ENCODE measurements at regions not wholly inside any gene's neighbourhood (a gene's known extent, or its start where the extent isn't known, plus 50 kb on each side); places are given as distances from the start of the nearest gene placed in this dataset.

GRCh38 chr2:75315436-75315835, 116.1 kb upstream of the TACR1 start:
- Histone ChIP-seq H3K9me3 (replicated peaks; ENCODE audit: control insufficient read depth, low read depth, low read length) (no peaks in the 10 kb centered on the region), H3K4me1 (ENCODE audit: control insufficient read depth, insufficient read depth, low read length) (peaks cover 9% of the 10 kb centered on the region), H3K27me3 (ENCODE audit: control insufficient read depth, insufficient read depth, low read length) (no peaks in the 10 kb centered on the region), H3K4me3 (ENCODE audit: low read length) (no peak overlapping the region), H3K27ac (ENCODE audit: low read length) (no peak overlapping the region), H3K36me3 (ENCODE audit: control insufficient read depth, insufficient read depth, low read length) (no peaks in the 10 kb centered on the region)
- DNase-seq = no peak
- 42% methylated on average over 2 of the region's 3 CpGs for WGBS (ENCODE audit: insufficient coverage)

- peak overlapping the region; percentile 54 for H3K27ac ChIP-seq (ENCODE audit: low read length)
- DNase-seq = peak; percentile 47
- H3K4me1 ChIP-seq (ENCODE audit: control insufficient read depth, insufficient read depth, low read length) = peaks cover 2% of the 10 kb centered on the region
- no peaks in the 10 kb centered on the region for H3K27me3 ChIP-seq (ENCODE audit: control insufficient read depth, insufficient read depth, low read length)
- H3K4me3 ChIP-seq (ENCODE audit: low read length) = no peak overlapping the region
- 86% methylated on average over 1 of the region's 4 CpGs for WGBS (ENCODE audit: insufficient coverage)
- no peaks in the 10 kb centered on the region for H3K36me3 ChIP-seq (ENCODE audit: control insufficient read depth, insufficient read depth, low read length)
- H3K9me3 ChIP-seq (replicated peaks; ENCODE audit: control insufficient read depth, low read depth, low read length) = no peaks in the 10 kb centered on the region
Measured at GRCh38 chr2:75311993-75312392, 112.7 kb upstream of the TACR1 start.

- no peak for DNase-seq
- Histone ChIP-seq H3K4me1 (ENCODE audit: control insufficient read depth, insufficient read depth, low read length) (peaks cover 2% of the 10 kb centered on the region), H3K27me3 (ENCODE audit: control insufficient read depth, insufficient read depth, low read length) (no peaks in the 10 kb centered on the region), H3K4me3 (ENCODE audit: low read length) (no peak overlapping the region), H3K36me3 (ENCODE audit: control insufficient read depth, insufficient read depth, low read length) (no peaks in the 10 kb centered on the region), H3K27ac (ENCODE audit: low read length) (no peak overlapping the region), H3K9me3 (replicated peaks; ENCODE audit: control insufficient read depth, low read depth, low read length) (no peaks in the 10 kb centered on the region)
- WGBS (ENCODE audit: insufficient coverage) = 100% methylated on average over 1 of the region's 3 CpGs
Measured at GRCh38 chr2:75311521-75311920, 112.2 kb upstream of the TACR1 start.

- Histone ChIP-seq H3K9me3 (replicated peaks; ENCODE audit: control insufficient read depth, low read depth, low read length) (no peaks in the 10 kb centered on the region), H3K4me1 (ENCODE audit: control insufficient read depth, insufficient read depth, low read length) (peaks cover 2% of the 10 kb centered on the region), H3K27me3 (ENCODE audit: control insufficient read depth, insufficient read depth, low read length) (no peaks in the 10 kb centered on the region), H3K36me3 (ENCODE audit: control insufficient read depth, insufficient read depth, low read length) (no peaks in the 10 kb centered on the region), H3K4me3 (ENCODE audit: low read length) (no peak overlapping the region), H3K27ac (ENCODE audit: low read length) (no peak overlapping the region)
- DNase-seq = no peak
- 27% methylated on average over 1 of the region's 4 CpGs for WGBS (ENCODE audit: insufficient coverage)
Measured at GRCh38 chr2:75310876-75311275, 111.6 kb upstream of the TACR1 start.

GRCh38 chr2:75309596-75310463, 110.5 kb upstream of the TACR1 start:
- 91% methylated on average over 1 of the region's 2 CpGs for WGBS (ENCODE audit: insufficient coverage)
- H3K27me3 ChIP-seq (ENCODE audit: control insufficient read depth, insufficient read depth, low read length) = no peaks in the 10 kb centered on the region
- no peak for DNase-seq

GRCh38 chr2:75303227-75303626, 103.9 kb upstream of the TACR1 start:
- no peaks in the 10 kb centered on the region for H3K9me3 ChIP-seq (replicated peaks; ENCODE audit: control insufficient read depth, low read depth, low read length)
- H3K27ac ChIP-seq (ENCODE audit: low read length) = no peak overlapping the region
- no peaks in the 10 kb centered on the region for H3K36me3 ChIP-seq (ENCODE audit: control insufficient read depth, insufficient read depth, low read length)
- no peak overlapping the region for H3K4me3 ChIP-seq (ENCODE audit: low read length)
- 100% methylated on average over 1 of the region's 1 CpG for WGBS (ENCODE audit: insufficient coverage)
- no peak for DNase-seq
- no peaks in the 10 kb centered on the region for H3K4me1 ChIP-seq (ENCODE audit: control insufficient read depth, insufficient read depth, low read length)
- no peaks in the 10 kb centered on the region for H3K27me3 ChIP-seq (ENCODE audit: control insufficient read depth, insufficient read depth, low read length)

More at GRCh38 chr2:75309596-75310463, 110.5 kb upstream of the TACR1 start:
- Histone ChIP-seq H3K27ac (ENCODE audit: low read length) (no peak overlapping the region), H3K36me3 (ENCODE audit: control insufficient read depth, insufficient read depth, low read length) (no peaks in the 10 kb centered on the region), H3K4me1 (ENCODE audit: control insufficient read depth, insufficient read depth, low read length) (peaks cover 2% of the 10 kb centered on the region), H3K9me3 (replicated peaks; ENCODE audit: control insufficient read depth, low read depth, low read length) (no peaks in the 10 kb centered on the region), H3K4me3 (ENCODE audit: low read length) (no peak overlapping the region)

GRCh38 chr2:75294362-75294761, 95.0 kb upstream of the TACR1 start:
- no peak overlapping the region for H3K27ac ChIP-seq (ENCODE audit: low read length)
- H3K27me3 ChIP-seq (ENCODE audit: control insufficient read depth, insufficient read depth, low read length) = no peaks in the 10 kb centered on the region
- H3K4me3 ChIP-seq (ENCODE audit: low read length) = no peak overlapping the region
- no peaks in the 10 kb centered on the region for H3K4me1 ChIP-seq (ENCODE audit: control insufficient read depth, insufficient read depth, low read length)
- no peak for DNase-seq
- H3K36me3 ChIP-seq (ENCODE audit: control insufficient read depth, insufficient read depth, low read length) = no peaks in the 10 kb centered on the region
- no peaks in the 10 kb centered on the region for H3K9me3 ChIP-seq (replicated peaks; ENCODE audit: control insufficient read depth, low read depth, low read length)
- WGBS (ENCODE audit: insufficient coverage) = no CpG with 5 or more reads among the region's 1 CpG

- DNase-seq = peak; percentile 45
- WGBS (ENCODE audit: insufficient coverage) = no CpG with 5 or more reads among the region's 1 CpG
- Histone ChIP-seq H3K9me3 (replicated peaks; ENCODE audit: control insufficient read depth, low read depth, low read length) (no peaks in the 10 kb centered on the region), H3K27ac (ENCODE audit: low read length) (no peak overlapping the region), H3K36me3 (ENCODE audit: control insufficient read depth, insufficient read depth, low read length) (no peaks in the 10 kb centered on the region), H3K27me3 (ENCODE audit: control insufficient read depth, insufficient read depth, low read length) (no peaks in the 10 kb centered on the region), H3K4me1 (ENCODE audit: control insufficient read depth, insufficient read depth, low read length) (no peaks in the 10 kb centered on the region), H3K4me3 (ENCODE audit: low read length) (no peak overlapping the region)
Measured at GRCh38 chr2:75292826-75293225, 93.5 kb upstream of the TACR1 start.

GRCh38 chr2:75290600-75291150, 91.4 kb upstream of the TACR1 start:
- H3K4me1 ChIP-seq (ENCODE audit: control insufficient read depth, insufficient read depth, low read length) = no peaks in the 10 kb centered on the region
- DNase-seq = no peak
- 49% methylated on average over 2 of the region's 2 CpGs for WGBS (ENCODE audit: insufficient coverage)
- no peak overlapping the region for H3K27ac ChIP-seq (ENCODE audit: low read length)
- no peaks in the 10 kb centered on the region for H3K9me3 ChIP-seq (replicated peaks; ENCODE audit: control insufficient read depth, low read depth, low read length)
- no peaks in the 10 kb centered on the region for H3K27me3 ChIP-seq (ENCODE audit: control insufficient read depth, insufficient read depth, low read length)
- H3K4me3 ChIP-seq (ENCODE audit: low read length) = no peak overlapping the region
- H3K36me3 ChIP-seq (ENCODE audit: control insufficient read depth, insufficient read depth, low read length) = no peaks in the 10 kb centered on the region

- H3K9me3 ChIP-seq (replicated peaks; ENCODE audit: control insufficient read depth, low read depth, low read length) = no peaks in the 10 kb centered on the region
- no peak overlapping the region for H3K27ac ChIP-seq (ENCODE audit: low read length)
- H3K4me1 ChIP-seq (ENCODE audit: control insufficient read depth, insufficient read depth, low read length) = no peaks in the 10 kb centered on the region
- no peaks in the 10 kb centered on the region for H3K36me3 ChIP-seq (ENCODE audit: control insufficient read depth, insufficient read depth, low read length)
- no peak overlapping the region for H3K4me3 ChIP-seq (ENCODE audit: low read length)
- WGBS (ENCODE audit: insufficient coverage) = no CpG with 5 or more reads among the region's 3 CpGs
- no peaks in the 10 kb centered on the region for H3K27me3 ChIP-seq (ENCODE audit: control insufficient read depth, insufficient read depth, low read length)
- DNase-seq = no peak
Measured at GRCh38 chr2:75289771-75290170, 90.5 kb upstream of the TACR1 start.
